Stromal cell of bone marrow (primary cell): ENCODE measurements at regions not wholly inside any gene's neighbourhood (a gene's known extent, or its start where the extent isn't known, plus 50 kb on each side); places are given as distances from the start of the nearest gene placed in this dataset.
"Not testable (repeated sequence)": the region's sequence is repeated elsewhere in the genome, so short reads cannot be mapped to it uniquely, and the experiment has no call there.

ENCODE experiments used
- DNase-seq: peaks from one replicate; pipeline ENCODE4 v3.0.0-alpha.2; 2012; ENCODE audit warnings: low read depth

- DNase-seq: not testable (repeated sequence)
These were observed 84.3 kb downstream of the IRS2 start for GRCh38 chr13:109702030-109702597.

GRCh38 chr13:109700176-109700575, 86.2 kb downstream of the IRS2 start:
- DNase-seq: no peak

GRCh38 chr13:109699628-109700071, 86.7 kb downstream of the IRS2 start:
- DNase-seq: no peak

GRCh38 chr13:109698779-109699178, 87.6 kb downstream of the IRS2 start:
- peak; percentile 44 for DNase-seq

GRCh38 chr13:109697936-109698335, 88.4 kb downstream of the IRS2 start:
- no peak for DNase-seq

- DNase-seq: no peak
These were observed 90.8 kb downstream of the IRS2 start for GRCh38 chr13:109695402-109696190.

- no peak for DNase-seq
These were observed 91.4 kb downstream of the IRS2 start for GRCh38 chr13:109694972-109695371.

GRCh38 chr13:109693213-109693612, 93.2 kb downstream of the IRS2 start:
- no peak for DNase-seq

GRCh38 chr13:109691689-109692088, 94.7 kb downstream of the IRS2 start:
- DNase-seq: no peak

- no peak for DNase-seq
These were observed 98.6 kb downstream of the IRS2 start for GRCh38 chr13:109687559-109688448.

GRCh38 chr13:109685203-109685602, 101.2 kb downstream of the IRS2 start:
- DNase-seq: no peak

GRCh38 chr13:109684824-109685202, 101.6 kb downstream of the IRS2 start:
- DNase-seq: peak; percentile 21

GRCh38 chr13:109684084-109684823, 102.1 kb downstream of the IRS2 start:
- DNase-seq: no peak

- DNase-seq: no peak
These were observed 103.7 kb downstream of the IRS2 start for GRCh38 chr13:109682534-109683244.

GRCh38 chr13:109680930-109681329, 105.5 kb downstream of the IRS2 start:
- no peak for DNase-seq

GRCh38 chr13:109680288-109680687, 106.1 kb downstream of the IRS2 start:
- no peak for DNase-seq

- no peak for DNase-seq
These were observed 107.9 kb downstream of the IRS2 start for GRCh38 chr13:109678459-109678858.

- no peak for DNase-seq
These were observed 109.2 kb downstream of the IRS2 start for GRCh38 chr13:109677206-109677605.

- peak; percentile 23 for DNase-seq
These were observed 112.9 kb downstream of the IRS2 start for GRCh38 chr13:109673477-109673876.

GRCh38 chr13:109672545-109672944, 113.8 kb downstream of the IRS2 start:
- no peak for DNase-seq

GRCh38 chr13:109671919-109672318, 114.5 kb downstream of the IRS2 start:
- no peak for DNase-seq
